ENCODE measurements at regions not wholly inside any gene's neighbourhood (a gene's known extent, or its start where the extent isn't known, plus 50 kb on each side); places are given as distances from the start of the nearest gene placed in this dataset.

GRCh38 chr2:16014041-16014787 is 73.9 kb downstream of the MYCN start:
- TF ChIP-seq CTCF (IDR thresholded peaks at IDR 0.05) (no peak), EZH2 (IDR thresholded peaks at IDR 0.05; ENCODE audit: borderline replicate concordance, insufficient read depth, low read depth, low read length, poor library complexity, severe bottlenecking) (no peak)

All from B cell (primary cell).